ENCODE measurements at regions not wholly inside any gene's neighbourhood (a gene's known extent, or its start where the extent isn't known, plus 50 kb on each side); places are given as distances from the start of the nearest gene placed in this dataset.
"Not testable (repeated sequence)": the region's sequence is repeated elsewhere in the genome, so short reads cannot be mapped to it uniquely, and the experiment has no call there.

GRCh38 chrY:25408327-25408726 is 213.6 kb upstream of the CDY1 start:
- TF ChIP-seq POLR2A, CTCF, POLR2AphosphoS5, EP300 (IDR thresholded peaks at IDR 0.05): not testable (repeated sequence)
